Thymus (tissue), 11 donors: ENCODE measurements at regions not wholly inside any gene's neighbourhood (a gene's known extent, or its start where the extent isn't known, plus 50 kb on each side); places are given as distances from the start of the nearest gene placed in this dataset.

Experiments used
- DNase-seq, 9 donors: peaks; one replicate each; pipeline ENCODE4 v3.0.0-alpha.2; 2013; ENCODE audit warnings: low spot score in 9 of 9, low read depth in 6 of 9, missing footprints in 1 of 9
- H3K27ac ChIP-seq, 2 donors: one replicate each; pipeline ENCODE4 v1.5.1; 2013; ENCODE audit warnings: control low read depth in 1 of 2, low read depth in 1 of 2, low read length in 1 of 2, mild to moderate bottlenecking in 1 of 2, moderate library complexity in 1 of 2
- H3K27me3 ChIP-seq, 2 donors: one replicate each; pipeline ENCODE4 v1.5.1; 2013; ENCODE audit warnings: low read length in 1 of 2; ENCODE audit not compliant: control insufficient read depth in 2 of 2, insufficient read depth in 1 of 2
- H3K36me3 ChIP-seq, 2 donors: one replicate each; pipeline ENCODE4 v1.5.1; 2013; ENCODE audit warnings: low read length in 1 of 2, mild to moderate bottlenecking in 1 of 2, moderate library complexity in 1 of 2; ENCODE audit not compliant: control insufficient read depth in 2 of 2, insufficient read depth in 2 of 2
- H3K4me1 ChIP-seq, 2 donors: one replicate each; pipeline ENCODE4 v1.5.1; 2013; ENCODE audit warnings: low read length in 2 of 2; ENCODE audit not compliant: control insufficient read depth in 2 of 2, insufficient read depth in 2 of 2
- H3K4me3 ChIP-seq, 2 donors: one replicate each; pipeline ENCODE4 v1.5.1; 2013; ENCODE audit warnings: low read length in 2 of 2, control low read depth in 1 of 2, mild to moderate bottlenecking in 1 of 2
- H3K9me3 ChIP-seq, 2 donors: one replicate each; pipeline ENCODE4 v1.5.1; 2013; ENCODE audit warnings: low read length in 1 of 2, mild to moderate bottlenecking in 1 of 2; ENCODE audit not compliant: control insufficient read depth in 2 of 2, insufficient read depth in 1 of 2
- WGBS: extraction: QIAGEN DNeasy Blood & Tissue Kit; methylation state at CpG from one replicate; pipeline ENCODE4 v1.1.7; 2013; 5-methylcytosine and 5-hydroxymethylcytosine counted together
- donor health status: healthy.

DNA sequence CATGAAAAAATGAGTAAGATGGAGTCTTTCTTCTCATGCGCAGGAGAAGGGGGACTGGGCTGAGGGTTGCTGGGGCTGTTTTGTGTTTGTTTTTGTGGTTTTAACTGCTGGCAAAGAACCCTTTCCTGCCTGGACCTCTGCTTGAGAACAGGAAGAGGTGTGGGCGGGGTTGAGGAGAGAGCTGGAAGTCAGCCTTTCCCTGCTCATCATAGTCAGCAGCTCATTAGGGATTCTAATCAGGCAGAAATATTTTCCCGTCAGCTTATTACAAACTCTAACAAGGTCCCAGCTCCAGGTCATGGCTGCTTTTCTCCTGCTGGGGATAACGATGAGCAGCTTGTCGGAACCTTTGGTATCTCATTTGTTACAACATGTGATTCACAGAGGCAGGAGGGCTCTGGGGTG is 185.0 kb upstream of the NRXN3 start:
- Histone ChIP-seq H3K27me3 (peaks cover 0 to 10% of the 10 kb centered on the region in 2 donors), H3K36me3 (no peaks in the 10 kb centered on the region), H3K4me3 (no peak overlapping the region), H3K27ac (no peak overlapping the region), H3K9me3 (no peaks in the 10 kb centered on the region), H3K4me1 (peaks cover 0 to 10% of the 10 kb centered on the region in 2 donors)
- DNase-seq = no peak
- WGBS = 38% methylated on average over 5 of the region's 5 CpGs

DNA sequence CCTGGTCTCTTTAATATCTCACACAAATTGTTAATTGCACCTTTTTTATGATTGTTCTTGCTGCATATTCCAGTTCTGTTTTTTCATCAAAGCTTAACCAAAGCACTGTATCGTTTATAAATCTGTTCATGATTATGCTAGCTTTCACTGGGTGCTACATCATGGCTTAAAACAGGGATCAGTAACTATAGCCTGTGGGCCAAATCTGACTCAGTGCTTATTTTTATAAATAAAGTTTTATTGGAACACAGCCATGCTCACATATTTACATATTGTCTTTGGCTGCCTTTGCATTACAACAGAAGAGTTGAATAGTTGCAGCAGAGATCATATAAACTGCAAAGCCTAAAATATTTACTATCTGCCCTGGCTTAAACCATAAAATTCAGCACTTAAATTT is 183.4 kb upstream of the NRXN3 start:
- no peaks in the 10 kb centered on the region for H3K27me3 ChIP-seq
- no peak overlapping the region for H3K4me3 ChIP-seq
- WGBS = 99% methylated on average over 1 of the region's 1 CpG
- no peak overlapping the region for H3K27ac ChIP-seq
- H3K9me3 ChIP-seq = no peaks in the 10 kb centered on the region
- no peak for DNase-seq
- no peaks in the 10 kb centered on the region for H3K4me1 ChIP-seq
- H3K36me3 ChIP-seq = no peaks in the 10 kb centered on the region

DNA sequence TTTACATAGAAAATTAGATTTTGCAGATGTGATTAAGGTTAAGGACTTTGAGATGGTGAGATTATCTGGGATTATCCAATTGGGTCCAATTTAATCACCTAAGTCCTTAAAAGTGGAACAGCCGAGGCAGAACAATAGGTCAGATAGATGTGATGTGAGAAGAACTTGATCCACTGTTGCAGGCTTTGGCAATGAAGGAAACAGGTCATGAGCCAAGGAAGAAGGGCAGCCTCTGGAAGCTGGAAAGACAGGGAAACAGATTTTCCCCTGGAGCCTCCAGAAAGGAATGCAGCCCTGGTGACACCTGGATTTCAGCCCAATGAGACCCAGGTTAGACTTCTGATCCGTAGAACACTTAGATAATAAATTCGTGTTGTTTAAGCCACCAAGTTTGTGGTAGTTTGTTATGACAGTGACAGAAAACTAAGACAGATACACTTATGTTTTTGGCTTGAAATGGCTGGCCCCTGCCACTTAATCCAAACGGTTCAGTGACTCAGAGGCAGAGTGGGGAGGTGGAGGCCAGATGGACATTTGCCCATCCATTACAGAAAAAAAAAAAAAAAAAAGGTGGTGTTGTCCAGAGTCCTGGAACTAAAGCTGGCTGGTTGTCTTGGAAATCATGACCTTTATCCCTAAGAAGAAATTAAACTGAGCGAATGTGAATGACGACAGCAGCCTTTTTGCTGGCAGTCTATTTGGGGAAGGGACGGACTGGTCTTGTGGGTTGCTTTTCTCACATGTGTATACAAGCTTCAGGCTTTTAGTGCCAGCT is 181.9 kb upstream of the NRXN3 start:
- Histone ChIP-seq H3K9me3 (no peaks in the 10 kb centered on the region), H3K27ac (no peak overlapping the region), H3K4me3 (no peak overlapping the region), H3K4me1 (no peaks in the 10 kb centered on the region), H3K27me3 (no peaks in the 10 kb centered on the region), H3K36me3 (no peaks in the 10 kb centered on the region)
- 93% methylated on average over 7 of the region's 7 CpGs for WGBS
- DNase-seq = no peak

DNA sequence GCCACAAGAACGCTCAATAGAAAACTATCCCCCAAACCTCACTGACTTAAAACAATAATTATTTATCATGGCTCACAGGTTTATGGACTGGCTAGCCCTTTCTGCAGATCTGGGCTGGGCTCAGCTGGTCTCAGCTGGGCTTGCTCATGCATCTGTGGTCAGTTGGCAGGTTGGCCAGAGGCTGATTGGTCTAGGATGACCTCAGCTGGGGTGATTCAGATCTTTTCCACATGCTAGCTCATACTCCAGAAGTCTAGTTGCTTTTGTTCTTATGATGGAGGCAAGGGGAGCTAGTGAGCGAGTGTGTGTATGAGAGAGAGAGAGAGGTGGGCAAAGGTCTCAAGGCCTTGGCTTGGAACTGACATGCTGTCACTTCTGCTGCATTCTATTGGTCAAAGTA is 181.2 kb upstream of the NRXN3 start:
- H3K27ac ChIP-seq = no peak overlapping the region

GRCh38 chr14:77989441-77989991 is 180.7 kb upstream of the NRXN3 start:
- DNase-seq = no peak
- H3K4me3 ChIP-seq = no peak overlapping the region
- H3K4me1 ChIP-seq = no peaks in the 10 kb centered on the region
- no peaks in the 10 kb centered on the region for H3K36me3 ChIP-seq
- WGBS = 89% methylated on average over 16 of the region's 16 CpGs
- no peak overlapping the region for H3K27ac ChIP-seq
- no peaks in the 10 kb centered on the region for H3K27me3 ChIP-seq
- peaks cover 0 to 3% of the 10 kb centered on the region in 2 donors for H3K9me3 ChIP-seq

More for the DNA sequence above, 181.2 kb upstream of the NRXN3 start:
- H3K4me3 ChIP-seq = no peak overlapping the region
- no peak for DNase-seq
- H3K9me3 ChIP-seq = no peaks in the 10 kb centered on the region
- H3K4me1 ChIP-seq = no peaks in the 10 kb centered on the region
- H3K27me3 ChIP-seq = no peaks in the 10 kb centered on the region
- H3K36me3 ChIP-seq = no peaks in the 10 kb centered on the region
- 98% methylated on average over 2 of the region's 2 CpGs for WGBS

- Histone ChIP-seq H3K36me3 (no peaks in the 10 kb centered on the region), H3K4me3 (no peak overlapping the region), H3K4me1 (no peaks in the 10 kb centered on the region), H3K27ac (no peak overlapping the region), H3K27me3 (no peaks in the 10 kb centered on the region), H3K9me3 (peaks cover 0 to 3% of the 10 kb centered on the region in 2 donors)
- WGBS = 94% methylated on average over 3 of the region's 3 CpGs
- DNase-seq = no peak
These were observed 179.8 kb upstream of the NRXN3 start for GRCh38 chr14:77990337-77990736.

DNA sequence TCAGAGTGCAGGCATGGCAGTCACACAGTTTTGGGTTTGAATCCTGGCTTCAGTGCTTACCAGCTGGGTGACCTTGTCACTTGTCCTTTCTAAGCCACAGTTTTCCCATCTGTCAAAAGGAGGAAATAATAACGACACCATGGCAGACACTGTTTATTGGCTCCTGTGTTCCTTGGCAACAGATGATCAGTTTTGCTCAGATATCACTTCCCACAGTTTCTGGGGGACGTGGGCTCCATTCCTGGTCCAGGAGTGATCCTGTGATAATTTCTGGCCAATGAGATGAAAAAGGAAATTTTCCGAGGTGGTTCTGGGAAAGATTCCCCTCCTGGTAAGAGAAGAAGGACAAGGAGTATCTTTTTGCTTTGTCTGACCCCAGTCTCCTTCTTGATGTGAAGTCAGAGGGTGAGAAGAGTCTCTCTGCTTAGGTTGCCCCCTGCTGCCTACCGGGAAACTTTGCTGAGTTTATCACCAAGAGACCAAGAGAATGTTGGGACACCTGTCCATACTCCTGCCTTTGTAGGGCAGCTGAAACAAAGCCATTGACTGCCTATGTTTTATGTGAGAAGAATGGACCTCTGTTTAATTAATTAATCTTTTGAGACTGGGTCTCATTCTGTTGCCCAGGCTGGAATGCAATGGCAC is 178.9 kb upstream of the NRXN3 start:
- no peak for DNase-seq
- H3K36me3 ChIP-seq = no peaks in the 10 kb centered on the region
- H3K9me3 ChIP-seq = peaks cover 0 to 3% of the 10 kb centered on the region in 2 donors
- WGBS = 60% methylated on average over 4 of the region's 4 CpGs
- no peaks in the 10 kb centered on the region for H3K27me3 ChIP-seq
- no peaks in the 10 kb centered on the region for H3K4me1 ChIP-seq
- H3K27ac ChIP-seq = no peak overlapping the region
- H3K4me3 ChIP-seq = no peak overlapping the region

- H3K36me3 ChIP-seq = no peaks in the 10 kb centered on the region
- no peak overlapping the region for H3K27ac ChIP-seq
- no peaks in the 10 kb centered on the region for H3K27me3 ChIP-seq
- H3K4me3 ChIP-seq = no peak overlapping the region
- no peaks in the 10 kb centered on the region for H3K4me1 ChIP-seq
- H3K9me3 ChIP-seq = peaks cover 0 to 2% of the 10 kb centered on the region in 2 donors
- 88% methylated on average over 1 of the region's 1 CpG for WGBS
- no peak for DNase-seq
These were observed 164.8 kb upstream of the NRXN3 start for GRCh38 chr14:78005325-78005724.

- Histone ChIP-seq H3K27ac (no peak overlapping the region), H3K4me1 (no peaks in the 10 kb centered on the region), H3K4me3 (no peak overlapping the region), H3K36me3 (no peaks in the 10 kb centered on the region), H3K27me3 (no peaks in the 10 kb centered on the region), H3K9me3 (no peaks in the 10 kb centered on the region)
- WGBS = 88% methylated on average over 3 of the region's 3 CpGs
- DNase-seq = no peak
These were observed 163.0 kb upstream of the NRXN3 start for GRCh38 chr14:78007160-78007559.
